Caco-2 (cell line): ENCODE measurements at regions not wholly inside any gene's neighbourhood (a gene's known extent, or its start where the extent isn't known, plus 50 kb on each side); places are given as distances from the start of the nearest gene placed in this dataset.

Experiments used
- BruUV-seq: library from RNA; stranded (reverse); fragments of 400-500 nt; replicated peaks from 2 replicates; lab custom pipeline; 2021; lab: Mats Ljungman, UMichigan
- CTCF ChIA-PET: fragments of 300-600 bp; sonication (Branson Sonifier 250); formaldehyde crosslinking; loops from one replicate; lab custom pipeline; 2022; ENCODE audit warnings: antibody characterized with exemption; lab: Charles Lee
- POLR2A ChIA-PET: fragments of 300-600 bp; sonication (Branson Sonifier 250); formaldehyde crosslinking; loops from one replicate; lab custom pipeline; 2022; ENCODE audit warnings: antibody characterized with exemption; lab: Charles Lee
- DNase-seq, 2 experiments: peaks; one replicate each; pipeline versions ENCODE4 v3.0.0 to v3.0.0-alpha.2; 2020 to 2022
- H3K27me3 ChIP-seq: replicated peaks from 2 replicates; pipeline ENCODE4 v1.6.0; 2011; ENCODE audit warnings: low read length; ENCODE audit not compliant: control insufficient read depth, insufficient read depth
- H3K36me3 ChIP-seq: 2 replicates; pipeline ENCODE4 v1.5.1; 2011; ENCODE audit warnings: low read length; ENCODE audit not compliant: control insufficient read depth, insufficient read depth
- H3K4me1 ChIP-seq: fragments of 250-450 bp; sonication (Bioruptor Pico); 2 replicates; pipeline ENCODE4 v1.5.1; 2020; ENCODE audit warnings: mild to moderate bottlenecking
- H3K4me3 ChIP-seq: 2 replicates; pipeline ENCODE4 v1.5.1; 2011; ENCODE audit warnings: low read depth, mild to moderate bottlenecking, control low read depth, low read length
- H3K9me3 ChIP-seq: fragments of 250-450 bp; sonication (Bioruptor Pico); 2 replicates; pipeline ENCODE4 v1.5.1; 2020; ENCODE audit warnings: mild to moderate bottlenecking, moderate library complexity
- H3K27ac Mint-ChIP-seq: one replicate; pipeline ENCODE4 v1.8.0; 2022; ENCODE audit warnings: mixed read lengths; ENCODE audit not compliant: unreplicated experiment
- H3K27me3 Mint-ChIP-seq: one replicate; pipeline ENCODE4 v1.8.0; 2022; ENCODE audit warnings: mixed read lengths; ENCODE audit not compliant: insufficient read depth, unreplicated experiment
- H3K36me3 Mint-ChIP-seq: one replicate; pipeline ENCODE4 v1.8.0; 2022; ENCODE audit warnings: mild to moderate bottlenecking, mixed read lengths; ENCODE audit not compliant: insufficient read depth, unreplicated experiment
- H3K4me1 Mint-ChIP-seq: one replicate; pipeline ENCODE4 v1.8.0; 2022; ENCODE audit warnings: low read depth, mixed read lengths; ENCODE audit not compliant: unreplicated experiment
- H3K4me3 Mint-ChIP-seq: one replicate; pipeline ENCODE4 v1.8.0; 2022; ENCODE audit warnings: mild to moderate bottlenecking, moderate library complexity, mixed read lengths; ENCODE audit not compliant: unreplicated experiment
- H3K9me3 Mint-ChIP-seq: one replicate; pipeline ENCODE4 v1.8.0; 2022; ENCODE audit warnings: mixed read lengths; ENCODE audit not compliant: unreplicated experiment
- intact Hi-C: fragments of 100-400 bp; cut with micrococcal nuclease; formaldehyde crosslinking; loops from one replicate; pipeline ENCODE4 v1.10.0; 2022; ENCODE audit not compliant: unreplicated experiment
- TF ChIP-seq, protein P1 (sequence below), 2 experiments: fragments of 200-600 bp in 1 of 2; IDR thresholded peaks; 1 replicate in 1 of 2; 2 replicates in 1 of 2; pipeline versions ENCODE4 v1.5.1 to v1.8.0; 2011 to 2022; ENCODE audit warnings: antibody characterized with exemption in 1 of 2, control low read depth in 1 of 2, inconsistent platforms in 1 of 2, low read depth in 1 of 2, low read length in 1 of 2, mild to moderate bottlenecking in 1 of 2, moderate library complexity in 1 of 2; ENCODE audit not compliant: insufficient read depth in 1 of 2, severe bottlenecking in 1 of 2, unreplicated experiment in 1 of 2

DNA sequence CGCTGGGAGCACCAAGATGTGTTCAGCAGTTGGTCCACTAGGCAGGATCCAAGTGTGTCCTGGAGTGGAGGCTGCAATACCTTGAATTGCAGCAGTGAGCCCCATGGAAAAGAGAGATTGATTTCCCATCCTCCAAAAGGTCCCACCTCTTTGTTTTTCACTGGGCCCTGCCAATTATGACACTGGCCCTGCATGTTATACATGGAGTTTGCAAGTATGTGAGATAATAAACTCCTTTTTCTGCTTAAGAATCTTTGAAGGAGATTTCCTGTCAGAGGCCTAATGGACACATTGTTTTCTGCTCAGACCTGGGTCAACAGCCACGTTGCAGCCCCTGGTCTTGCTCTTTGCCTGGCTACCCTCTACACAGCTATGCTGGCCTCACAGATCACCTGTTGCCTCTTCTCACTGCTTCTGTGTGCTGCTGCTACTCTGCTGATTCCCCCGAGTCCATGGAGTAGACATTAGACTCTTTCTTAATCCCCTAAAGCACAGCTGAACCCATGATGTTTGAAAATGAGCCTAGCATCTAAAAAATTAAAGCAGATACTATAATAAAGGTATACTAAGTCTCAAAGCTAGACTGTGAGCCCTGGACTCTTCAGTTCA lies 341.9 kb upstream of the CDH11 start:
- peaks cover 10% of the 10 kb centered on the region for H3K9me3 Mint-ChIP-seq
- ChIA-PET CTCF (no interaction called here), POLR2A (no interaction called here)
- no peak overlapping the region for H3K27ac Mint-ChIP-seq
- Histone ChIP-seq H3K4me1 (no peaks in the 10 kb centered on the region), H3K27me3 (no peaks in the 10 kb centered on the region), H3K4me3 (no peak overlapping the region), H3K36me3 (no peaks in the 10 kb centered on the region), H3K9me3 (no peaks in the 10 kb centered on the region)
- no peak overlapping the region for H3K4me3 Mint-ChIP-seq
- H3K36me3 Mint-ChIP-seq: no peaks in the 10 kb centered on the region
- H3K4me1 Mint-ChIP-seq: no peaks in the 10 kb centered on the region
- DNase-seq: no peak
- H3K27me3 Mint-ChIP-seq: peaks cover 6% of the 10 kb centered on the region
- TF ChIP-seq, protein P1, sequence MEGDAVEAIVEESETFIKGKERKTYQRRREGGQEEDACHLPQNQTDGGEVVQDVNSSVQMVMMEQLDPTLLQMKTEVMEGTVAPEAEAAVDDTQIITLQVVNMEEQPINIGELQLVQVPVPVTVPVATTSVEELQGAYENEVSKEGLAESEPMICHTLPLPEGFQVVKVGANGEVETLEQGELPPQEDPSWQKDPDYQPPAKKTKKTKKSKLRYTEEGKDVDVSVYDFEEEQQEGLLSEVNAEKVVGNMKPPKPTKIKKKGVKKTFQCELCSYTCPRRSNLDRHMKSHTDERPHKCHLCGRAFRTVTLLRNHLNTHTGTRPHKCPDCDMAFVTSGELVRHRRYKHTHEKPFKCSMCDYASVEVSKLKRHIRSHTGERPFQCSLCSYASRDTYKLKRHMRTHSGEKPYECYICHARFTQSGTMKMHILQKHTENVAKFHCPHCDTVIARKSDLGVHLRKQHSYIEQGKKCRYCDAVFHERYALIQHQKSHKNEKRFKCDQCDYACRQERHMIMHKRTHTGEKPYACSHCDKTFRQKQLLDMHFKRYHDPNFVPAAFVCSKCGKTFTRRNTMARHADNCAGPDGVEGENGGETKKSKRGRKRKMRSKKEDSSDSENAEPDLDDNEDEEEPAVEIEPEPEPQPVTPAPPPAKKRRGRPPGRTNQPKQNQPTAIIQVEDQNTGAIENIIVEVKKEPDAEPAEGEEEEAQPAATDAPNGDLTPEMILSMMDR (IDR thresholded peaks at IDR 0.05; ENCODE audit: insufficient read depth in 1 of 2, low read depth in 1 of 2, low read length in 1 of 2, severe bottlenecking in 1 of 2, unreplicated experiment in 1 of 2): no peak
- intact Hi-C loops: no loop called here
- BruUV-seq: no TSS peak

GRCh38 chr16:65457084-65457483 lies 335.2 kb upstream of the CDH11 start:
- no peaks in the 10 kb centered on the region for H3K9me3 ChIP-seq
- no peaks in the 10 kb centered on the region for H3K27me3 ChIP-seq
- no peaks in the 10 kb centered on the region for H3K4me1 ChIP-seq
- TF ChIP-seq, protein P1 (IDR thresholded peaks at IDR 0.05; ENCODE audit: insufficient read depth in 1 of 2, low read depth in 1 of 2, low read length in 1 of 2, severe bottlenecking in 1 of 2, unreplicated experiment in 1 of 2): no peak
- no peak for DNase-seq
- H3K4me3 ChIP-seq: no peak overlapping the region
- Mint-ChIP-seq H3K27ac (no peak overlapping the region), H3K9me3 (no peaks in the 10 kb centered on the region), H3K27me3 (peaks cover 14% of the 10 kb centered on the region), H3K4me1 (no peaks in the 10 kb centered on the region), H3K36me3 (no peaks in the 10 kb centered on the region), H3K4me3 (no peak overlapping the region)
- CTCF ChIA-PET: no interaction called here
- no peaks in the 10 kb centered on the region for H3K36me3 ChIP-seq
- BruUV-seq: no TSS peak
- intact Hi-C loops: no loop called here
- POLR2A ChIA-PET: no interaction called here

- no peak overlapping the region for H3K4me3 ChIP-seq
- CTCF ChIA-PET: no interaction called here
Observed at GRCh38 chr16:65455761-65456160, 333.9 kb upstream of the CDH11 start.

More at GRCh38 chr16:65455761-65456160, 333.9 kb upstream of the CDH11 start:
- intact Hi-C loops: no loop called here
- Histone ChIP-seq H3K36me3 (no peaks in the 10 kb centered on the region), H3K4me1 (no peaks in the 10 kb centered on the region), H3K9me3 (no peaks in the 10 kb centered on the region), H3K27me3 (no peaks in the 10 kb centered on the region)
- Mint-ChIP-seq H3K36me3 (no peaks in the 10 kb centered on the region), H3K4me1 (no peaks in the 10 kb centered on the region), H3K9me3 (no peaks in the 10 kb centered on the region), H3K27ac (no peak overlapping the region), H3K27me3 (peaks cover 17% of the 10 kb centered on the region), H3K4me3 (no peak overlapping the region)
- BruUV-seq: no TSS peak
- no peak for DNase-seq
- POLR2A ChIA-PET: no interaction called here
- TF ChIP-seq, protein P1 (IDR thresholded peaks at IDR 0.05; ENCODE audit: insufficient read depth in 1 of 2, low read depth in 1 of 2, low read length in 1 of 2, severe bottlenecking in 1 of 2, unreplicated experiment in 1 of 2): no peak
